ENCODE measurements at regions not wholly inside any gene's neighbourhood (a gene's known extent, or its start where the extent isn't known, plus 50 kb on each side); places are given as distances from the start of the nearest gene placed in this dataset.
"Not testable (repeated sequence)": the region's sequence is repeated elsewhere in the genome, so short reads cannot be mapped to it uniquely, and the experiment has no call there.

DNA sequence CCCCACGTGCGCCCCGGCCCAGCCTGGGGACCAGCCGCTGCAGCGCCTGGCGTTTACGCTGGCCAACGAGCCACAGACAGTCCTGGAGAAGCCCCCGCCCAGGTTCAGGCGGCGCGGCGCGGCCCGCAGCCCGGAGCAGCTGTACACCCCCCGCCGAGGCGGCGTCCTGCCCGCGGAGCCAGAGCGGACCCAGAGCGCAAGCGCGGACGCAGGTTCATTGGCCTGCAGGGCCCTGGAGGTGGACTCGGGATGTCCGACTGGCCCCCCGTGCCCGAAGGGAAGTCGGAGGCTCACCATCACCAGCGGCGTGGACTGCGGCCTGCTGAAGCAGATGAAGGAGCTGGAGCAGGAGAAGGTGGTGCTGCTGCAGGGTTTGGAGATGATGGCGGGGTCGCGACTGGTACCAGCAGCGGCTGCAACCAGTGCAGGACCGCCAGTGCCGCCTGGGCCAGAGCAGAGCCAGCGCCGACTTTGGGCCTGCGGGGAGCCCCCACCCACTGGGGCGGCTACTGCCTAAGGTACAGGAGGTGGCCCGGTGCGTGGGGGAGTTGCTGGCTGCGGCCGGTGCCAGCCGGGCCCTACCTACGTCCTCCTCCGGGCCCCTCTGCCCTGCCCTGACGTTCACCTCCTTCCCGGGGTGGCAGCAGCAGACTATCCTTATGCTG, 72.0 kb upstream of the KCTD7 start:
- H3K27me3 ChIP-seq (replicated peaks in 2 of 5; ENCODE audit: control insufficient read depth in 4 of 5, insufficient read depth in 5 of 5, low read length in 4 of 5) = no peaks in the 10 kb centered on the region
- no peaks in the 10 kb centered on the region for H3K9me3 ChIP-seq (ENCODE audit: control extremely low read depth in 1 of 5, control insufficient read depth in 4 of 5, insufficient read depth in 2 of 5, low read depth in 1 of 5, low read length in 4 of 5)
- DNase-seq = no peak
- no peaks in the 10 kb centered on the region for H3K4me1 ChIP-seq (ENCODE audit: control extremely low read depth in 1 of 4, control insufficient read depth in 4 of 4, insufficient read depth in 4 of 4, low read length in 3 of 4)
- 97% methylated on average over 52 of the region's 54 CpGs for WGBS (ENCODE audit: insufficient coverage)
- ChIA-PET POLR2A (no interaction called here), CTCF (interaction anchor here (0.7 to 2.9 kb wide), 6 partner anchors 20 to 222 kb away, joined by 3 to 8 read pairs (median 4); no protein-coding TSS in a partner anchor)
- no peak overlapping the region for H3K4me3 ChIP-seq (ENCODE audit: control insufficient read depth in 1 of 7, extremely low read depth in 1 of 7, insufficient read depth in 4 of 7, low read depth in 2 of 7, low read length in 6 of 7)
- no peak overlapping the region for H3K27ac ChIP-seq (ENCODE audit: insufficient read depth in 1 of 2, low read depth in 1 of 2, low read length in 2 of 2, poor library complexity in 1 of 2, severe bottlenecking in 2 of 2)
- peaks cover 0 to 43% (median 31%) of the 10 kb centered on the region in 4 experiments for H3K36me3 ChIP-seq (ENCODE audit: control insufficient read depth in 4 of 4, insufficient read depth in 4 of 4, low read length in 3 of 4)

DNA sequence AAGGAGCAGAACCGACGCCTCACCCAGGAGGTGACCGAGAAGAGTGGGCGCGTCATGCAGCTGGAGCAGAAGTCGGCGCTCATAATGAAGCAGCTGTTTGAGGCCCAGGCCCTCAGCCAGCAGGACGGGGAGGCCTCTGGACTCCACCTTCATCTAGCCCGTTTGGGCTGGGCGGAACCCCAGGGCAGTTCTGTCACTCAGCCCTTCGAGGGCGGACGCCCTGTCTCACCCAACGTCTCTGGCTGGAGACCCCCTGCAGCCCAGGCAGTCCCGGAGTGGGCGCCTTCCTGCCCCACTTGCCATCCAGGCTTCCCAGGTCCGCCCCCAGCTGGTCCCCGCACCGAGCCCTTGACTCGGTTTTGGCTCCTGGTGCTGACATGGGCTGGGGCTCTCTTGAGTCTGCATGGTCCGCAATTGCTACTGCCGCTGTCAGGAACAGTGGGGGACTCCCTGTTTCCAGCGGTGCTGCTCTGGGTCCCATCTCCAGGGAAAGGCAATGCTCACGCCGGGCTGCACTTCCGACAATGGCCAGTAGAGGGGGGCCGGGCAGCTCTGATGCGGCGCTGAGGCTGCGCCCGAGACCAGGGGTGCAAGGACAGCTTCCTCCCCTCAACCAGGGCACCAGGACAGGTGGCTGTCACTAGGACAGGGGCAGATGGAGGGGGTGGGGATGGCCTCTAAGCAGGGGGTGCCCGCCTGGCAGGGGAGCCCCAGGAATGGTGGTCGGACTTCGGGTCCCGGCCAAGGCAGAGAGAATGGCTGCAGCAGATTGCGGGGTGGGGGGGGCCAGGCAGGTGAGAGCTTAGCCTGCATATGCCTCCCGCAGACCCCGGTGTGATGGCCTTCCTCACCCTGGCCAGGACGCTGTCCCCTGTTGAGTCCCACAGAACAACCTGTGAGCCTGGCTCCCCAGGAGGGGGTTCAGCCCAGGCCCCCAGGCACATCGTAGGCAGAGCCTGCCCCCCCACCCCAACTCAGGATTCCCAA, 71.2 kb upstream of the KCTD7 start:
- no peaks in the 10 kb centered on the region for H3K9me3 ChIP-seq (ENCODE audit: control extremely low read depth in 1 of 5, control insufficient read depth in 4 of 5, insufficient read depth in 2 of 5, low read depth in 1 of 5, low read length in 4 of 5)
- ChIA-PET CTCF (interaction anchor here (0.6 to 2.9 kb wide), 6 partner anchors 21 to 221 kb away, joined by 3 to 8 read pairs (median 4); no protein-coding TSS in a partner anchor), POLR2A (interaction anchor here (1.2 kb wide), 1 partner anchor 107 kb away, joined by 3 read pairs; no protein-coding TSS in a partner anchor)
- H3K4me1 ChIP-seq (ENCODE audit: control extremely low read depth in 1 of 4, control insufficient read depth in 4 of 4, insufficient read depth in 4 of 4, low read length in 3 of 4) = no peaks in the 10 kb centered on the region
- WGBS (ENCODE audit: insufficient coverage) = 63% methylated on average over 35 of the region's 40 CpGs
- peaks cover 0 to 36% (median 27%) of the 10 kb centered on the region in 4 experiments for H3K36me3 ChIP-seq (ENCODE audit: control insufficient read depth in 4 of 4, insufficient read depth in 4 of 4, low read length in 3 of 4)
- H3K4me3 ChIP-seq (ENCODE audit: control insufficient read depth in 1 of 7, extremely low read depth in 1 of 7, insufficient read depth in 4 of 7, low read depth in 2 of 7, low read length in 6 of 7) = no peak overlapping the region
- no peak overlapping the region for H3K27ac ChIP-seq (ENCODE audit: insufficient read depth in 1 of 2, low read depth in 1 of 2, low read length in 2 of 2, poor library complexity in 1 of 2, severe bottlenecking in 2 of 2)
- H3K27me3 ChIP-seq (replicated peaks in 2 of 5; ENCODE audit: control insufficient read depth in 4 of 5, insufficient read depth in 5 of 5, low read length in 4 of 5) = no peaks in the 10 kb centered on the region
- DNase-seq = peak; percentile 39 to 59 (median 55)

DNA sequence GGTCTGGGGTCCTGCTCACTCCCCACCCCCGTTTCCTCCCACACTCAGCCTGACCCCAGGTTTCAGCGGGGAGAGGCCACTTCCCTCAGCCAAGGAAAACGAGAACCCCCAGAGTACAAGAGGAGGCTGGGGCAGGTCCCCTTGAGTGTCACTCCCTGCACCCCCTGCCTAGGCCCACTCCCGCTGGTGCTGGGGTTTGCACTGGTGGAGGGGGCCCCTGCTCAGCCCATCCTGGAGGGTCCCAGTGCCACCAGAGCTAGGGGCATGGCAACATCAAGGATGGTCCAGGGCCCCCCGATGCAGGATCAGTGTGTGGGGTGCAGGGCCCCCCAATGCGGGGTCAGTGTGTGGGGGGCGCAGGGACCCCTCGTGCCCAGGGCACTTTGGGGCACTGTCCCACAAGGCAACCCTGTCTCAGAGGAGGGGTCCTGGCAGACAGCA, 70.5 kb upstream of the KCTD7 start:
- H3K4me3 ChIP-seq (ENCODE audit: control insufficient read depth in 1 of 7, extremely low read depth in 1 of 7, insufficient read depth in 4 of 7, low read depth in 2 of 7, low read length in 6 of 7) = no peak overlapping the region
- peaks cover 0 to 29% (median 23%) of the 10 kb centered on the region in 4 experiments for H3K36me3 ChIP-seq (ENCODE audit: control insufficient read depth in 4 of 4, insufficient read depth in 4 of 4, low read length in 3 of 4)
- H3K4me1 ChIP-seq (ENCODE audit: control extremely low read depth in 1 of 4, control insufficient read depth in 4 of 4, insufficient read depth in 4 of 4, low read length in 3 of 4) = no peaks in the 10 kb centered on the region
- no peak overlapping the region for H3K27ac ChIP-seq (ENCODE audit: insufficient read depth in 1 of 2, low read depth in 1 of 2, low read length in 2 of 2, poor library complexity in 1 of 2, severe bottlenecking in 2 of 2)
- 95% methylated on average over 3 of the region's 8 CpGs for WGBS (ENCODE audit: insufficient coverage)
- no peak for DNase-seq
- no peaks in the 10 kb centered on the region for H3K9me3 ChIP-seq (ENCODE audit: control extremely low read depth in 1 of 5, control insufficient read depth in 4 of 5, insufficient read depth in 2 of 5, low read depth in 1 of 5, low read length in 4 of 5)
- no peaks in the 10 kb centered on the region for H3K27me3 ChIP-seq (replicated peaks in 2 of 5; ENCODE audit: control insufficient read depth in 4 of 5, insufficient read depth in 5 of 5, low read length in 4 of 5)
- CTCF ChIA-PET = interaction anchor here (0.6 to 2.9 kb wide), 7 partner anchors 21 to 220 kb away, joined by 3 to 8 read pairs (median 4); no protein-coding TSS in a partner anchor
- POLR2A ChIA-PET = interaction anchor here (1.2 kb wide), 1 partner anchor 106 kb away, joined by 3 read pairs; no protein-coding TSS in a partner anchor

DNA sequence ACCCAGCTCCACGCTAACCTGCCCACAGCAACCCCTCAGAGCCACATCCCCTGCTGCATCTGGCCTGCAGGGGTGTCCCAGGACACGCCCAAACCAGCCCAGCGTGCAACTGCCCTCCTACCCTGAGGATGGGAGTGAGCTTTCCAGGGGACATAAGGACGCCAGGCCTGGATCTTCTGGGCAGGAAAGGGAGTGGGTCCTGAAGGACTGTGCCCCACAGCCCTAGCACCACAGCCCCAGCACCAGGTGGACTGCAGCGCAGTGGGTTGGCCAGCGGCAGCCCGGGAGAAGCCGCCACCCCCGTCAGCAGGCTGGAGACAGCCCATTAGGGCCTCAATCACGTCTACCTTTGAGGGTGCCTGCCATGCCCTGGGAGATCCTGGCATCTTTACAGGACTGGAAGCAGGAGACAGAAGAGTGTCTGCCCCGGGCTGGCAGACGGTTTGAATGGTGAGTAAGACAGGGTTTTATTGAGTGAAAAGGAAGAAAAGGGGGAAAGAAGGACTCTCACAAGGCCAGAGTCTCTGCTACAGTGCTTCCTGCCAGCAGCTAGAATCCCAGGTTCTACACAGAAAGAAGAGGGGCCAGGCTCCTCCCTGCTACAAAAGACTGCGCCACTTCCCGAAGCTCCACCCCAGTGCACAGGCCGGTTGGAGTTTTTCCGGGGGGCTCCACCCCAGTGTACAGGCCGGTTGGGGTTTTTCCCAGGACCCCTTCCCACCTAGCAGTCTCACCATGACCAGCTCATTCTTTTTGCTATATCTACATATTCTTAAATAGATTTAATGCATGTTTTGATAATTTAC, 69.8 kb upstream of the KCTD7 start:
- DNase-seq = no peak
- ChIA-PET POLR2A (interaction anchor here (0.6 kb wide), 1 partner anchor 9 kb away, joined by 3 read pairs; no protein-coding TSS in a partner anchor), CTCF (interaction anchor here (0.7 to 2.9 kb wide), 4 partner anchors 31 to 336 kb away, joined by 3 to 8 read pairs (median 4); no protein-coding TSS in a partner anchor)
- Histone ChIP-seq H3K4me1 (ENCODE audit: control extremely low read depth in 1 of 4, control insufficient read depth in 4 of 4, insufficient read depth in 4 of 4, low read length in 3 of 4) (no peaks in the 10 kb centered on the region), H3K36me3 (ENCODE audit: control insufficient read depth in 4 of 4, insufficient read depth in 4 of 4, low read length in 3 of 4) (peaks cover 0 to 27% (median 20%) of the 10 kb centered on the region in 4 experiments), H3K9me3 (ENCODE audit: control extremely low read depth in 1 of 5, control insufficient read depth in 4 of 5, insufficient read depth in 2 of 5, low read depth in 1 of 5, low read length in 4 of 5) (no peaks in the 10 kb centered on the region), H3K27me3 (replicated peaks in 2 of 5; ENCODE audit: control insufficient read depth in 4 of 5, insufficient read depth in 5 of 5, low read length in 4 of 5) (no peaks in the 10 kb centered on the region), H3K27ac (ENCODE audit: insufficient read depth in 1 of 2, low read depth in 1 of 2, low read length in 2 of 2, poor library complexity in 1 of 2, severe bottlenecking in 2 of 2) (no peak overlapping the region), H3K4me3 (ENCODE audit: control insufficient read depth in 1 of 7, extremely low read depth in 1 of 7, insufficient read depth in 4 of 7, low read depth in 2 of 7, low read length in 6 of 7) (no peak overlapping the region)
- WGBS (ENCODE audit: insufficient coverage) = 90% methylated on average over 12 of the region's 17 CpGs

DNA sequence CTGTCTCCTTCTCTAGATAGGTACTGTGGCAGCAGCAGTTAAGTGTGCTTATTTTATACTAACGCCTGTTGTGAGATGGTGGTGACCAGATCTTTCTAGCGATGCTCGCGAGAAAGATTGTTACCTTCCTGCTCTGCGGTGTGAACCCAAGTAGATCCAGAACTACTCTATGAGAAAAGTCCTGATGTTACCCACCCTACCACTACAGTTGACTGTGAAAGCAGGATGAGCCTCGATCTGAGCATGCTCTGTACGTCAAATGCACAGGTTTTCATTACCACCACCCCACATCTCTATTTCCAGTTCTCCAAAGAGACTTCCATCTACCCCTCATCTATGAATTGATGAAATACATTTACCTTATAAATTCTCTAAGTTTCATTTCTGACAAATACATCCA, 64.6 kb upstream of the KCTD7 start:
- ChIA-PET POLR2A (interaction anchor here (0.7 kb wide), 1 partner anchor 18 kb away, joined by 3 read pairs; no protein-coding TSS in a partner anchor), CTCF (no interaction called here)
- Histone ChIP-seq H3K4me3 (ENCODE audit: control insufficient read depth in 1 of 7, extremely low read depth in 1 of 7, insufficient read depth in 4 of 7, low read depth in 2 of 7, low read length in 6 of 7) (no peak overlapping the region), H3K4me1 (ENCODE audit: control extremely low read depth in 1 of 4, control insufficient read depth in 4 of 4, insufficient read depth in 4 of 4, low read length in 3 of 4) (no peaks in the 10 kb centered on the region), H3K36me3 (ENCODE audit: control insufficient read depth in 4 of 4, insufficient read depth in 4 of 4, low read length in 3 of 4) (peaks cover 2 to 10% (median 8%) of the 10 kb centered on the region in 4 experiments), H3K27me3 (replicated peaks in 2 of 5; ENCODE audit: control insufficient read depth in 4 of 5, insufficient read depth in 5 of 5, low read length in 4 of 5) (no peaks in the 10 kb centered on the region), H3K27ac (ENCODE audit: insufficient read depth in 1 of 2, low read depth in 1 of 2, low read length in 2 of 2, poor library complexity in 1 of 2, severe bottlenecking in 2 of 2) (no peak overlapping the region), H3K9me3 (ENCODE audit: control extremely low read depth in 1 of 5, control insufficient read depth in 4 of 5, insufficient read depth in 2 of 5, low read depth in 1 of 5, low read length in 4 of 5) (no peaks in the 10 kb centered on the region)
- WGBS (ENCODE audit: insufficient coverage) = 100% methylated on average over 7 of the region's 7 CpGs
- no peak for DNase-seq

DNA sequence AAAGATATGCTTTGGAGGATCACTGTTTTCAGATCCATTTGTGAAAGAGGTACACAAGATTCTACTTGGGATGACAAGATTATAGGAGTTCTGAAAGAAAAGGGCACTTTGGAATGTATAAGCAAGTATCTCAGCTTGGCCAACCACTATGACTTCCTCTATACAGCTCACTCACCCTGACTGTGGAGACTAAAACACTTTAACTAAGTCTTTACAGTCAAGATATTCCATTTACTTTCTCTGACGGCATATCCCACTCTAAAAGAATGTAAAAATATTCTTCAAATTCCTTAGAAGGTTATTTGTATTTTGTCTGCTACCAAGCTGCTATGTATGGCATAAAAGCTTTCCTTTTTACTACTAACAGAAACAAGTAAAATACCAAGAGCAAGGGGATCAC, 58.5 kb upstream of the KCTD7 start:
- H3K9me3 ChIP-seq (ENCODE audit: control extremely low read depth in 1 of 5, control insufficient read depth in 4 of 5, insufficient read depth in 2 of 5, low read depth in 1 of 5, low read length in 4 of 5); CTCF ChIA-PET; DNase-seq; H3K27ac ChIP-seq (ENCODE audit: insufficient read depth in 1 of 2, low read depth in 1 of 2, low read length in 2 of 2, poor library complexity in 1 of 2, severe bottlenecking in 2 of 2); H3K4me1 ChIP-seq (ENCODE audit: control extremely low read depth in 1 of 4, control insufficient read depth in 4 of 4, insufficient read depth in 4 of 4, low read length in 3 of 4); H3K4me3 ChIP-seq (ENCODE audit: control insufficient read depth in 1 of 7, extremely low read depth in 1 of 7, insufficient read depth in 4 of 7, low read depth in 2 of 7, low read length in 6 of 7); H3K27me3 ChIP-seq (replicated peaks in 2 of 5; ENCODE audit: control insufficient read depth in 4 of 5, insufficient read depth in 5 of 5, low read length in 4 of 5): not testable (repeated sequence)
- peaks cover 5 to 36% (median 19%) of the 10 kb centered on the region in 4 experiments for H3K36me3 ChIP-seq (ENCODE audit: control insufficient read depth in 4 of 4, insufficient read depth in 4 of 4, low read length in 3 of 4)
- POLR2A ChIA-PET = interaction anchor here (0.6 kb wide), 1 partner anchor 56 kb away, joined by 3 read pairs; no protein-coding TSS in a partner anchor
- WGBS (ENCODE audit: insufficient coverage) = no CpG with 5 or more reads among the region's 1 CpG
